Loucy (cell line): ENCODE measurements at regions not wholly inside any gene's neighbourhood (a gene's known extent, or its start where the extent isn't known, plus 50 kb on each side); places are given as distances from the start of the nearest gene placed in this dataset.

Source experiments
- H2AFZ ChIP-seq: fragments of 200-600 bp; sonication (generic); 2 replicates; pipeline ENCODE4 v1.6.0; 2016; ENCODE audit warnings: antibody characterized with exemption, mild to moderate bottlenecking, low read length, moderate library complexity
- H3F3A ChIP-seq: fragments of 200-600 bp; 2 replicates; pipeline ENCODE4 v1.6.0; 2016; ENCODE audit warnings: antibody characterized with exemption, low read depth, mild to moderate bottlenecking
- H3K27me3 ChIP-seq: fragments of 200-600 bp; sonication (generic); 2 replicates; pipeline ENCODE4 v1.6.1; 2014; ENCODE audit warnings: low read length, mild to moderate bottlenecking; ENCODE audit not compliant: insufficient read depth, poor library complexity, severe bottlenecking
- H3K36me3 ChIP-seq: fragments of 200-600 bp; sonication (generic); 2 replicates; pipeline ENCODE4 v1.6.1; 2016; ENCODE audit warnings: low read length; ENCODE audit not compliant: insufficient read depth
- H3K4me1 ChIP-seq: fragments of 200-600 bp; sonication (generic); 2 replicates; pipeline ENCODE4 v1.5.1; 2014; ENCODE audit warnings: low read length, mild to moderate bottlenecking; ENCODE audit not compliant: insufficient read depth, poor library complexity, severe bottlenecking
- H3K4me2 ChIP-seq: fragments of 200-600 bp; sonication (generic); 2 replicates; pipeline ENCODE4 v1.6.0; 2014; ENCODE audit warnings: antibody characterized with exemption, low read length, low read depth, mild to moderate bottlenecking; ENCODE audit not compliant: poor library complexity, severe bottlenecking
- H3K4me3 ChIP-seq: fragments of 200-600 bp; sonication (generic); 2 replicates; pipeline ENCODE4 v1.5.1; 2014; ENCODE audit warnings: low read length, mild to moderate bottlenecking, mixed read lengths; ENCODE audit not compliant: poor library complexity, severe bottlenecking
- H3K79me2 ChIP-seq: fragments of 200-600 bp; sonication (generic); 2 replicates; pipeline ENCODE4 v1.6.1; 2014; ENCODE audit warnings: low read length; ENCODE audit not compliant: insufficient read depth
- H3K9ac ChIP-seq: fragments of 200-600 bp; sonication (generic); 2 replicates; pipeline ENCODE4 v1.6.0; 2014; ENCODE audit warnings: mild to moderate bottlenecking, low read depth, low read length, moderate library complexity; ENCODE audit not compliant: poor library complexity, severe bottlenecking
- H3K9me2 ChIP-seq: fragments of 200-600 bp; sonication (generic); replicated peaks from 2 replicates; pipeline ENCODE4 v1.6.1; 2016; ENCODE audit warnings: low read depth, low read length, mixed read lengths
- H3K9me3 ChIP-seq: fragments of 200-600 bp; sonication (generic); 2 replicates; pipeline ENCODE4 v1.6.1; 2014; ENCODE audit warnings: mild to moderate bottlenecking, antibody characterized with exemption, low read length, low read depth; ENCODE audit not compliant: insufficient read depth
- H4K20me1 ChIP-seq: fragments of 200-600 bp; sonication (generic); 2 replicates; pipeline ENCODE4 v1.6.0; 2014; ENCODE audit warnings: antibody characterized with exemption, low read length, mild to moderate bottlenecking; ENCODE audit not compliant: insufficient read depth, poor library complexity, severe bottlenecking
- CTCF ChIP-seq: fragments of 200-600 bp; sonication (generic); conservative IDR thresholded peaks from 2 replicates; pipeline ENCODE4 v1.5.1; 2014; ENCODE audit warnings: mild to moderate bottlenecking, antibody characterized with exemption, low read length
- EZH2phosphoT487 ChIP-seq: fragments of 200-600 bp; IDR thresholded peaks from 2 replicates; pipeline ENCODE4 v1.6.1; 2018; ENCODE audit warnings: antibody characterized with exemption, mild to moderate bottlenecking, moderate library complexity, borderline replicate concordance

GRCh38 chr4:89640620-89641366 is 196.2 kb downstream of the SNCA start:
- Histone ChIP-seq H3K27me3 (no peaks in the 10 kb centered on the region), H2AFZ (no peak overlapping the region), H3K9ac (no peak overlapping the region), H3K4me2 (no peak overlapping the region), H3K4me1 (no peaks in the 10 kb centered on the region), H3F3A (no peaks in the 10 kb centered on the region), H3K9me2 (no peaks in the 10 kb centered on the region), H3K36me3 (no peaks in the 10 kb centered on the region), H3K4me3 (no peak overlapping the region), H3K79me2 (no peaks in the 10 kb centered on the region), H3K9me3 (no peaks in the 10 kb centered on the region), H4K20me1 (no peaks in the 10 kb centered on the region)
- no peak for TF ChIP-seq EZH2phosphoT487
- peak; percentile 21; the same call in 1 of the 2 replicates for TF ChIP-seq CTCF

GRCh38 chr4:89639395-89639794 is 197.6 kb downstream of the SNCA start:
- H3K4me3 ChIP-seq = no peak overlapping the region
- no peaks in the 10 kb centered on the region for H4K20me1 ChIP-seq
- H3K4me2 ChIP-seq = no peak overlapping the region
- H3K9me2 ChIP-seq = no peaks in the 10 kb centered on the region
- H3K9ac ChIP-seq = no peak overlapping the region
- no peak overlapping the region for H2AFZ ChIP-seq
- H3K79me2 ChIP-seq = no peaks in the 10 kb centered on the region
- no peaks in the 10 kb centered on the region for H3K4me1 ChIP-seq
- no peak for TF ChIP-seq CTCF
- TF ChIP-seq EZH2phosphoT487 = no peak
- H3F3A ChIP-seq = no peaks in the 10 kb centered on the region
- H3K9me3 ChIP-seq = no peaks in the 10 kb centered on the region
- no peaks in the 10 kb centered on the region for H3K36me3 ChIP-seq
- no peaks in the 10 kb centered on the region for H3K27me3 ChIP-seq

GRCh38 chr4:89625599-89626293 is 211.2 kb downstream of the SNCA start:
- Histone ChIP-seq H3K4me1 (no peaks in the 10 kb centered on the region), H3K4me2 (no peak overlapping the region), H3F3A (no peaks in the 10 kb centered on the region), H3K9me2 (no peaks in the 10 kb centered on the region), H3K4me3 (no peak overlapping the region), H3K79me2 (no peaks in the 10 kb centered on the region), H4K20me1 (no peaks in the 10 kb centered on the region), H3K27me3 (no peaks in the 10 kb centered on the region), H2AFZ (no peak overlapping the region), H3K9me3 (no peaks in the 10 kb centered on the region), H3K9ac (no peak overlapping the region), H3K36me3 (no peaks in the 10 kb centered on the region)
- TF ChIP-seq EZH2phosphoT487 (no peak), CTCF (no peak)
